PC-3 (cell line): ENCODE measurements at regions not wholly inside any gene's neighbourhood (a gene's known extent, or its start where the extent isn't known, plus 50 kb on each side); places are given as distances from the start of the nearest gene placed in this dataset.

ENCODE experiments used
- ATAC-seq: fragments of 200-7000 bp; cut with Tn5 transposase; 2 replicates; pipeline ENCODE4 v1.9.1; 2020; ENCODE audit warnings: mild to moderate bottlenecking, moderate library complexity
- BruUV-seq: library from RNA; stranded (reverse); fragments of 400-500 nt; replicated peaks from 2 replicates; lab custom pipeline; 2021; lab: Mats Ljungman, UMichigan
- CTCF ChIA-PET: fragments of 300-600 bp; sonication (Branson Sonifier 250); formaldehyde crosslinking; loops from one replicate; lab custom pipeline; 2022; ENCODE audit warnings: antibody characterized with exemption; lab: Charles Lee
- POLR2A ChIA-PET: fragments of 300-600 bp; sonication (Branson Sonifier 250); formaldehyde crosslinking; loops from one replicate; lab custom pipeline; 2022; ENCODE audit warnings: antibody characterized with exemption; ENCODE audit not compliant: unreplicated experiment; lab: Charles Lee
- DNase-seq: peaks from one replicate; pipeline ENCODE4 v3.0.0-alpha.2; 2015
- H2AFZ ChIP-seq: fragments of 300-600 bp; sonication (generic); 2 replicates; pipeline ENCODE4 v1.6.0; 2016; ENCODE audit warnings: antibody characterized with exemption, low read length
- H3F3A ChIP-seq: fragments of 300-600 bp; sonication (generic); one replicate; pipeline ENCODE4 v1.6.0; 2017; ENCODE audit warnings: antibody characterized with exemption, low read length, control low read depth, mild to moderate bottlenecking; ENCODE audit not compliant: unreplicated experiment
- H3K27ac ChIP-seq: fragments of 300-600 bp; sonication (generic); 2 replicates; pipeline ENCODE4 v1.5.1; 2016; ENCODE audit warnings: mild to moderate bottlenecking, low read length
- H3K27me3 ChIP-seq: fragments of 300-600 bp; sonication (generic); 2 replicates; pipeline ENCODE4 v1.6.1; 2016; ENCODE audit warnings: low read length, mixed read lengths
- H3K36me3 ChIP-seq: fragments of 300-600 bp; sonication (generic); 2 replicates; pipeline ENCODE4 v1.6.1; 2016; ENCODE audit warnings: low read depth, mixed run types, low read length, mixed read lengths
- H3K4me1 ChIP-seq: fragments of 300-600 bp; sonication (generic); 2 replicates; pipeline ENCODE4 v1.5.1; 2016; ENCODE audit warnings: low read length; ENCODE audit not compliant: insufficient read depth
- H3K4me2 ChIP-seq: fragments of 300-600 bp; sonication (generic); 2 replicates; pipeline ENCODE4 v1.6.0; 2016; ENCODE audit warnings: low read length
- H3K4me3 ChIP-seq: fragments of 300-600 bp; sonication (generic); 2 replicates; pipeline ENCODE4 v1.5.1; 2016; ENCODE audit warnings: mild to moderate bottlenecking, low read length, mixed read lengths
- H3K79me2 ChIP-seq: fragments of 300-600 bp; sonication (generic); 2 replicates; pipeline ENCODE4 v1.6.1; 2017; ENCODE audit warnings: low read length, mixed read lengths
- H3K9ac ChIP-seq: fragments of 300-600 bp; sonication (generic); 2 replicates; pipeline ENCODE4 v1.6.0; 2016; ENCODE audit warnings: mild to moderate bottlenecking, low read length
- H3K9me2 ChIP-seq: fragments of 300-600 bp; sonication (generic); replicated peaks from 2 replicates; pipeline ENCODE4 v1.6.1; 2016; ENCODE audit warnings: mixed run types, low read length, mixed read lengths
- H3K9me3 ChIP-seq: fragments of 300-600 bp; sonication (generic); 2 replicates; pipeline ENCODE4 v1.6.1; 2016; ENCODE audit warnings: low read length, mixed read lengths
- H4K20me1 ChIP-seq: fragments of 300-600 bp; sonication (generic); 2 replicates; pipeline ENCODE4 v1.6.1; 2016; ENCODE audit warnings: low read length, mixed read lengths
- EZH2 ChIP-seq: fragments of 300-600 bp; sonication (generic); IDR thresholded peaks from one replicate; pipeline ENCODE4 v1.6.1; 2017; ENCODE audit warnings: antibody characterized with exemption, mild to moderate bottlenecking, low read length; ENCODE audit not compliant: unreplicated experiment
- EZH2phosphoT487 ChIP-seq: fragments of 300-600 bp; sonication (generic); IDR thresholded peaks from 2 replicates; pipeline ENCODE4 v1.6.1; 2018; ENCODE audit warnings: mild to moderate bottlenecking, antibody characterized with exemption, low read length, borderline replicate concordance
- intact Hi-C: fragments of 100-400 bp; cut with micrococcal nuclease; formaldehyde crosslinking; loops from 2 replicates; pipeline ENCODE4 v1.9.0; 2023
- TF ChIP-seq, protein P1 (sequence below): fragments of 300-600 bp; sonication (generic); conservative IDR thresholded peaks from 2 replicates; pipeline ENCODE4 v1.5.1; 2017; ENCODE audit warnings: antibody characterized with exemption, low read depth, mild to moderate bottlenecking, low read length

DNA sequence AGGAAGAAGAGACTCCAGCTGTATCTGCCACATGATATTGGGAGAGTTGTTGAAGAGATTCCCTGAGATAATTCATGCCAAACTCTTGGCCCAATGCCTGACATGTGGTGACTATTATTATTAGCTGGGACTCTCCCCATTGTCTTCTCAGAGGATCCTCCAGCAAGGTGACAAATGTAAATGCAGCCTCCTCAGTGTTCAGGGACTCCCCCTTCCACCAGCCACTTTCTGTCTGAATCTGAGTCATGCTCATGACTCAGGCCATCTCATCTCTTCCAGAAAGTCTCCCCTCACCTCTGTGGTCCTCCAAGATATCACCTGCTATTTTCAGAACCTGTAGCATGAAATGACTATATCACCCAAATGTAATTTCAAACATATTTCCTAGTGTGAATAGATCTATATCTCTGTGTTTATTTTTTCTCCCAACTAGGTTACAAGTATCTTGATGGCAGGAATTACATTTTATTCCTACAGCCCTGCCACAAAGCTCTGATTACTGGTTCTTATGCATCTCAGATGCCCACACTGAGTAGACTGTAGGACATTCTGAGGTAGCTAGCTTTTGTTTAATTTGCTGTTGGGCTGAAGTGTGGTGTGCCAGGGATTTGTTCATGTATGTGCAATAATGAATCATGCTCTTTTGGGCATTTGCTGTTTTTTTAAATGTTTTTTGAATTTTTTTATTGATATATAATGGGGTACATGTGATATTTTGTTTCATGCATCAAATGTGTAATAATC lies 126.6 kb upstream of the IL12B start:
- ChIA-PET POLR2A (no interaction called here), CTCF (no interaction called here)
- H3K36me3 ChIP-seq = no peaks in the 10 kb centered on the region
- intact Hi-C loops = no loop called here
- H3K27me3 ChIP-seq = no peaks in the 10 kb centered on the region
- no peaks in the 10 kb centered on the region for H3K79me2 ChIP-seq
- ATAC-seq (peak; percentile 89), DNase-seq (peak; percentile 72)
- H3F3A ChIP-seq = no peaks in the 10 kb centered on the region
- TF ChIP-seq EZH2 (no peak), EZH2phosphoT487 (no peak)
- TF ChIP-seq, protein P1, sequence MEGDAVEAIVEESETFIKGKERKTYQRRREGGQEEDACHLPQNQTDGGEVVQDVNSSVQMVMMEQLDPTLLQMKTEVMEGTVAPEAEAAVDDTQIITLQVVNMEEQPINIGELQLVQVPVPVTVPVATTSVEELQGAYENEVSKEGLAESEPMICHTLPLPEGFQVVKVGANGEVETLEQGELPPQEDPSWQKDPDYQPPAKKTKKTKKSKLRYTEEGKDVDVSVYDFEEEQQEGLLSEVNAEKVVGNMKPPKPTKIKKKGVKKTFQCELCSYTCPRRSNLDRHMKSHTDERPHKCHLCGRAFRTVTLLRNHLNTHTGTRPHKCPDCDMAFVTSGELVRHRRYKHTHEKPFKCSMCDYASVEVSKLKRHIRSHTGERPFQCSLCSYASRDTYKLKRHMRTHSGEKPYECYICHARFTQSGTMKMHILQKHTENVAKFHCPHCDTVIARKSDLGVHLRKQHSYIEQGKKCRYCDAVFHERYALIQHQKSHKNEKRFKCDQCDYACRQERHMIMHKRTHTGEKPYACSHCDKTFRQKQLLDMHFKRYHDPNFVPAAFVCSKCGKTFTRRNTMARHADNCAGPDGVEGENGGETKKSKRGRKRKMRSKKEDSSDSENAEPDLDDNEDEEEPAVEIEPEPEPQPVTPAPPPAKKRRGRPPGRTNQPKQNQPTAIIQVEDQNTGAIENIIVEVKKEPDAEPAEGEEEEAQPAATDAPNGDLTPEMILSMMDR = no peak
- no peak overlapping the region for H2AFZ ChIP-seq
- H3K4me1 ChIP-seq = peaks cover 25% of the 10 kb centered on the region
- no peaks in the 10 kb centered on the region for H3K9me3 ChIP-seq
- no peaks in the 10 kb centered on the region for H3K9me2 ChIP-seq
- peak overlapping the region; percentile 43 for H3K27ac ChIP-seq
- no peak overlapping the region for H3K4me2 ChIP-seq
- no peak overlapping the region for H3K9ac ChIP-seq
- H3K4me3 ChIP-seq = no peak overlapping the region
- no TSS peak for BruUV-seq
- no peaks in the 10 kb centered on the region for H4K20me1 ChIP-seq

GRCh38 chr5:159458217-159458711 lies 128.0 kb upstream of the IL12B start:
- BruUV-seq = no TSS peak
- Histone ChIP-seq H2AFZ (no peak overlapping the region), H3K4me2 (no peak overlapping the region), H3K27ac (no peak overlapping the region), H3K79me2 (no peaks in the 10 kb centered on the region), H3K9me2 (no peaks in the 10 kb centered on the region), H3K4me1 (peaks cover 36% of the 10 kb centered on the region), H3K27me3 (no peaks in the 10 kb centered on the region), H3K4me3 (no peak overlapping the region), H3K36me3 (no peaks in the 10 kb centered on the region), H3K9ac (no peak overlapping the region), H3F3A (no peaks in the 10 kb centered on the region), H3K9me3 (no peaks in the 10 kb centered on the region), H4K20me1 (no peaks in the 10 kb centered on the region)
- DNase-seq (no peak), ATAC-seq (no peak)
- TF ChIP-seq EZH2phosphoT487 (no peak), EZH2 (no peak)
- TF ChIP-seq, protein P1 = no peak
- ChIA-PET POLR2A (no interaction called here), CTCF (no interaction called here)
- intact Hi-C loops = no loop called here

DNA sequence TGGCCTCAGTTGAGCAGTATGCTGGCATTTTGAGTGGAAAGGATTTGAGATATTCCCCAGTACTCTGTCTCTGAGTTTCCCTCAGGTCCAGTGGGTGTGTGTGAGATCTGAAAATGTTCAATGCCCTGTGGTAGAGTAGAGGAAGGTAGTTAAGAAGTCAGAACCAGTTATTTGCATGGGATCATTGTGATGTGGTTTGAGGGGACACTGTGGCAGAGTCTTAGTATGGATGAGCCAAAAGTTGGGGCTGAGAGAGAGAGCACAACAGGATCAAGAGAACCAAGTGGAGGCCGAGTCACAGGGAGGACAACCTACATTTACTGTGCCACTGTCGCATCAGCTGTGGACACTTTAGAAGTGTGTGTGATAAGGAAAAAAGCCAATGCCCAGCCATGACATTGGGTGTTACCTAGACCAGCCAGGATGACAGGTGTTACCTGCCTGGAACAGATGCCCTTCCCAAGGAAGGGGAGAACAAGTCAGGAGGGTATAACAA lies 128.9 kb upstream of the IL12B start:
- Histone ChIP-seq H2AFZ (no peak overlapping the region), H3K79me2 (no peaks in the 10 kb centered on the region), H3K4me1 (peaks cover 45% of the 10 kb centered on the region), H3K9me2 (no peaks in the 10 kb centered on the region), H3K9ac (no peak overlapping the region), H3F3A (no peaks in the 10 kb centered on the region), H3K4me3 (no peak overlapping the region), H3K9me3 (no peaks in the 10 kb centered on the region), H3K4me2 (no peak overlapping the region), H3K36me3 (no peaks in the 10 kb centered on the region), H3K27ac (no peak overlapping the region), H3K27me3 (no peaks in the 10 kb centered on the region), H4K20me1 (no peaks in the 10 kb centered on the region)
- intact Hi-C loops = no loop called here
- no TSS peak for BruUV-seq
- no peak for TF ChIP-seq EZH2
- TF ChIP-seq EZH2phosphoT487 = no peak
- POLR2A ChIA-PET = no interaction called here
- DNase-seq = no peak
- CTCF ChIA-PET = no interaction called here
- ATAC-seq = no peak
